ENCODE measurements at regions not wholly inside any gene's neighbourhood (a gene's known extent, or its start where the extent isn't known, plus 50 kb on each side); places are given as distances from the start of the nearest gene placed in this dataset.
"Not testable (repeated sequence)": the region's sequence is repeated elsewhere in the genome, so short reads cannot be mapped to it uniquely, and the experiment has no call there.

DNA sequence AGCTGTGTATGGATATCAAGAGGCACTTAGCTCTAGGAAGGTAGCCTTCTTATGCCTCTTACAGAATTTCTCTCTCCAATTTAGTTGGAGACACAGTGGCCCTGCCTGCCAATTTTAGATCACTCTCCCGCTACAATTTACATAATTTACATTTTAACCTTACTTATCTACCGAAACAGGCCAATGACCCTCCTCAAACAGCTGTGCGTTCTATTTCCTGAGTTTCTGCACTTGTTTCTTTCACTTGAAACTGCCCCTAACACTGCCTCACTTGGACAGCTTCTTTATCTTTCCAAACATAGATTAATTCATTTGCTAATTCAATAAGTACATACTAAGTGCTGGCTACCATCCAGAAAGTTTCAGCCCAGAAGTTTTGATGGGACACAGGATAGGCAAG is 52.9 kb upstream of the HDDC2 start:
- peak in 1 of 2 donors; percentile 30 for DNase-seq

DNA sequence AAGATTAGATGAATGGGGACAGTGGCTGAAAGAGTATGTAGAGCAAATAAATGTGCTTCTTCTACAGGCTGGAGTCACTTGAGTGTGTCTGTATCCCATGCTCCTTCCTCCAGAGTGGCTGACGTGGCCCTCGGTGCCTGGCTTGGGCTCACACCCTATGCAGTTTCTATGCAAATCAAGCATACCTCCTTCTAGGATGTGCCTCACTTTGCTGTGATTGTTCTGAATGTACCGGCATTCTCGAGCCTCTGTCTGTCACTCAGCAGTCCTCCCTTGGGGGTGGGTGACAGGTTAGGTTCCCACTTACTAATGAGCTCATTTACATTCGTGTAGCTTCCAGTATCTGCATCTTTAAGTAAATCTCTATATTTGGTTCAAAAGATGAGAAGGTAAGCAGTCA is 55.1 kb upstream of the HDDC2 start:
- no peak for DNase-seq

DNA sequence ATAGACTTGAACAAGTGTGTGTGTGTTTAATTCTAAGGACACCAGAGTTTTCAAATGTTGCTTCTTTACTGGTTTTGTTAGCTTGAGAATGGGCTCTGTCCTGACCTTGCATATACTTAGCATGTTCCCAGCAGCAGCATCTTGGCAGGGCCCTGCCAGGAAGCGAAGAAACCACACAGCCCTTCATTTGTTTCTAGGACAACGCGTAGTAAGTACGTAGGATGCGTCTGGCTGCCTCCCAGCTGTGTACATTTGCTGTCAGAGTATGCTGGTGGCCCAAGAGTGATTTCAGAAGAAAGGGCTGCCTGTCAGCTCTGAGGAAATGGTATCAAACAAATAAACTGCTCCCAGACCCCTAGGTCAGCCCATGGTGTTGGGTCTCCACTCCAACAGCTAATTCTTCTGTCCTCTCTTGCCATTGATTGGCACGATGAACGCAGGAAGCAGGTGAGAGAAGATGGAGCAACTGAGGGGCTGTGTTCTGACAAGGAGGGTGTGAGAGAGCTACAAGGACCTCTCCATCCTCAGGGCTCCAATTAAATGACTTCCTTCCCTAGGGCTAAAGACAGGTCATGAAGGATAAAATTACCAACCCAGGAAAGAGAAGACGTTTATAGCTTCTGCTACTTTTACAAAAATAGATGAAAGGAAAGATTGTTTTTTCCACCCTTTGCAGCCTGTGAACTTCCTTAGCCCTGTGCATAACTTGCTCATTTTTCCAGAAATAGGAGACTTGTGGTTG is 55.9 kb upstream of the HDDC2 start:
- DNase-seq = peak in 1 of 2 donors; percentile 83

DNA sequence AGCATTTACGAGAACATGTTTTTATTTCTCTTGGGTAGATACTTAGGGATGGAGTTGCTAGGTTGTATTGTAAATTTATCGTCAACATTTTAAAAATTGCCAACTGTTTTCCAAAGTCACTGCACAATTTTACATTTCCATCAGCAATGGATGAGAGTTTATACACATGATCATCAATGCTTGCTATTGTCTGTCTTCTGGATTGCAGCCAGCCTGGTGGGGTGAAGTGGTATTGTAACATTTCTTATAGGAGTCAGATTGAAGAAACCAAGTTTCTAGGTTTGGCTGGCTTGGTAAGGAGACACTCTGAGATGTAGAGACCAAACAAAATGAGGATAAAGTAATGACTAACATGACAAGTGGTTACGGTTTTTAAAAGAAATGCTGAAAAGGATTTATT is 57.1 kb upstream of the HDDC2 start:
- no peak for DNase-seq

DNA sequence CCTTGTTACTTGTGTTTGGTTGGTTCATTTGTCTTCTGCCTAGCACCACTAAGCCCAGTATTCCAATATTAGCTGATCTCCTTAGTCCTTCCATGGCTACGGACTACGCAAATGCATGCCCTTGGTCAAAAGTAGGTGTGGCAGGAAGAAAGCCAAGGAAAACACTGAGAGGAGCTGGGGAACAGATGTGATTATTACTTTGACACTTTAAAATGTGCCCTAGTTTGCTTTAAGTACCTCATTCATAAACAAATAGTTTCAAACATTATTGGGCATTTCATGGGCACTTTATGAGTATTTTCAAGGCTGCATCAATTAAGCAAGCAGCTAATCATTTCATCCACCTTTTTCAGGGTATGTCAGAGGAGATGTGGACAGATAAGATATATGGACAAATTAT is 60.1 kb upstream of the HDDC2 start:
- DNase-seq = no peak

DNA sequence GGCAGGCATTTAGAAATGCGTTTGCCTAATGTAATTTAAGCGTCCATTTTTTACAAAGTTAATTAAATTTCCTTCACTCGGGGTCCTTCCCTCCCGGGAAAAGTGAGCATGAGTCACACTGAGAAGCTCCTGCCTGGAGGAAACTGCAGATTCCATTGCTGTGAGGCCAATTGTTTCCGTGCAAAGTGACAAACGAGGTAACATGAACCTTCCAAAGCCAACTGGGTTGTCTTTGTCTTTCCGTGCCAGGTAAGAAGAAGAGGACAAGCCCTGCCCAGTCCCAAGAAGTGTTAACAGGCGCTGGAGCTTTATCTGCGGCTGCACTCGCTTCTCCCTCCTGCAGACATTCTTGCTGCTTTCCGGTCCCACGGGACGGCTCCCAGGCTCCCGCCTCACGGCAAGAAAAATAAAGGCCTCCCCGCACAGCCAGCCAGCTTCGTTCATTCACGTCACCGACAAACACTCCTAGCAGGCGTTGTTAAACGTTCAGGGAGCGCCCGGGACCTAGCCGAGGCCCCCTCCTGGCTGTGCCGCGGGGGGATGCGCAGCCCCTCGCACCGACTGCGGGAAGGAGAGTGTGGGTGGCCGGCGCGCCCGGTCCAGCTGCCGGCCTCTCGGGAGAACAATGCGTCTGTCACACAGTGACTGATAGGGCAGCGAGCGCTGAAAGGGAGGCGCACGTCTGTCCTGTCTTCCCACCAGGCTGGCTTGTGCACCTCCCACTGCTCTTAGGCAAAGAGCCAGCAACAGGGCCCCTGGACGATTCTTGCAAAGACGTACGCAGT is 61.5 kb upstream of the HDDC2 start:
- DNase-seq = peak in 1 of 2 donors; percentile 49

DNA sequence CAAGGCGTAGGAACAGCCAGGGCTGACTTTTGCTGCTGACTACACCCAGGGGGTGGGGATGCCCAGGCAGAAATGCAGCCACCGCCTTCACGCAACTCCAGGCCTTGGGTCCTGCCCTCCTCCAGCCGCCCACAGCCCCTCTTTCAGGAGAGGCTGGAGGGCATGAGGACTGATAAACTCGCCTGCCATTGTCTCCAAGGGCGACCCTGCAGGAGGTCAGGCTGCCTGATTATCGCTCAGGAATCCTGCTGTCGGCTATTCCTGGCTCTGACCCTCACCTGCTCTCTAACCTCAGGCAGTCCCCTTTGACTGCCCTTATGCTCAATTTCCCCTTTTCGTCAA is 62.0 kb upstream of the HDDC2 start:
- no peak for DNase-seq

DNA sequence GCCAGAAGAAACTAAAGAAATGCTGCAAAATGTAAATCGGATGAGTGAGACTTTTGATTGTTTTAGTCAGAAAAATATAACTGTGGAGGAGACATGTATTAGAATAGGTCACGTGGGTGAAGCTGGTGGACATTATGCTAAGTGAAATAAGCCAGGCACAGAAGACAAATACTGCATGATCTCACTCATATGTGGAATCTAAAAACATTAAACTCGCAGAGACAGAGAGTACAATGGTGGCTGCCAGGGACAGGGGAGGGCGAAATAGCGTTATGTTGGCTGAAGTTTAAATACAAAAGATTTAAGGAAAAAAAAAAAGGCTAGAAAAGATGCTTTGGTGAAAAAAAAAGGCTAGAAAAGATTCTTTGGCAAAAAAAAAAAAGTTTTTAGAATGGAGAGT is 63.5 kb upstream of the HDDC2 start:
- no peak for DNase-seq

DNA sequence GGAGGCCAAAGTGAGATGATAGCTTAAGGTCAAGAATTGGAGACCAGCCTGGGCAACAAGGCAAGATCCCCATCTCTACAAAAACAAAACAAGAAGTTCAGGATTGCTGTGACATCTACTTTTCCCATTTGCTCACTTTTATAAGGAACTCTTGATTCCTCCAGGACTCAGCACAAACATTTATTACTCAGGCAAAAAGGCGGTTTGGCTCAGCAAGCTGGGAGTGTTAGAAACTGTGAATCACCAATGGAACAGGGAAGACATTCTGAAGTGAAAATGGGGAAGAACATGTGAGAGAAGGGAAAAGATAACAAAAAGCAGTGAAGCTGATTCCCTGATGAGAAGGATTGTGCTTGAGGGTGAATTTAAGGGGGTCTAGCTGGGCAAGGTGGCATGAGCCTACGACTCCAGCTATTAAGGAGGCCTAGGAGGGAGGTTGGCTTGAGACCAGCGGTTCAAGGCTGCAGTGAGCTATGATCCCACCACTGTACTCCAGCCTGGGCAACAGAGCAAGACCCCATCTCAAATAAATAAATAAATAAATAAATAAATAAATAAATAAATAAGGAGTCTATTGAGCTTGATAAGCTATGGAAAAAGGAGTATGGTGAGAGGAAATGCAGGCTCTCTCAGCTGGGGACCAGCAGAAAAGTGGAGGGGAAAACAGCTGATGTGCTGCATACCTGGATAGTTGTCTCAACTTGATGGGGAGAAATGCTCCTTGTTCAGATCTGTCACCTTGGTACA is 65.4 kb upstream of the HDDC2 start:
- no peak for DNase-seq

DNA sequence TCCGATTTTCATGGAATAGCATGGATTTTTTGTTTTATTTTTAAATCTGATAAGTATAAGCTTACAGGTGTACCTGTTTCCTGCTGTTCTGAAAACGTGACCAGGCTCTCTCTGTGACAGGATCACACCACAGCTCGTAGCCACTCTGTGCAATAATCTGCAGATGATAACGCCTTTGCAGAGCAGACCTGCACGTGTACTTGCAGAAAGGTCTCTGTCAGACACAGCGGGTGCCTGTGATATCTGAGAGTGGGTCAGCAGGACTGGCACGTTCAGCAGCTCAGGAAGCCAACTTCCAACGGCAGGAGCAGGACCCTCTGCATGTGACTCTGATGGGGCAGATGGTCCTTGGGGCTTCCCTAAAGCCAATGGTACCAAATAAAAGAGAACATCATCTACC is 68.6 kb upstream of the HDDC2 start:
- DNase-seq = no peak

DNA sequence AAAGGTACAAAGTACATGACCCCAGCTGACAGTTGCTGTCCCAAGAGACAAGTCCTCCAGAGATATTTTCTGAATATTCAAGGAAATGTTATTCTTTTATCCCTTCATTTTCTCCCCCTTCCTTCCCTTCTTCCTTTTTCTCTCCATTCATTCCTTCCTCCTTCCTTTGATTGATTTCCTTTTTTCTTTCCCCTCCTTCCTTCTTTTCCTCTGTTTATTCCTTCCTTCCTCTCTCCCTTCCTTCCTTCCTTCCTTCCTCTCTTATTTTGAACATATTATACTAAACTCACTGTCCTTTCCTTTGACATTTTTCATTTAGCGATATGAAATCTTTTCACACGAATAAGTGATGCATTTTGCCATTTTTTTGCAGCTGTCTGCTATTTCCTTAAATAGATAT is 73.2 kb upstream of the HDDC2 start:
- DNase-seq = no peak

DNA sequence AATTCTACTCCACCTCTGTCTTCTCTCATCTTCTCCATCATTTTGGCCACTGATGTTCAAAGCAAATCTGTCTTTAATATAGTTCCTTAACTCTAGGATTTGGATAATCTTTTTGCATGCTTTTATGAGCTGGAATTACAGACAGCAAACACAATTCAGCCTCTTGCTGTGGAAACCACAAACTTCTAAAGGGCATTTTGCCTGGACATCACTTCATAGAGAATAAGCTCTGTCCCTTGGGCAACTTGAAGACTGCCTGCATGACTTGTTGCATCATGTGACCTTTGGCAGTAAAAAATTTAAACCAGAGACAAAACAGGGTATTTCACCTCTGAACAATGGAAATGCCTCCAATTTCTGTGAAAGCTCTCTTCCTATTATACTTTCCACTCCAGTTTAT is 74.1 kb upstream of the HDDC2 start:
- DNase-seq = no peak

DNA sequence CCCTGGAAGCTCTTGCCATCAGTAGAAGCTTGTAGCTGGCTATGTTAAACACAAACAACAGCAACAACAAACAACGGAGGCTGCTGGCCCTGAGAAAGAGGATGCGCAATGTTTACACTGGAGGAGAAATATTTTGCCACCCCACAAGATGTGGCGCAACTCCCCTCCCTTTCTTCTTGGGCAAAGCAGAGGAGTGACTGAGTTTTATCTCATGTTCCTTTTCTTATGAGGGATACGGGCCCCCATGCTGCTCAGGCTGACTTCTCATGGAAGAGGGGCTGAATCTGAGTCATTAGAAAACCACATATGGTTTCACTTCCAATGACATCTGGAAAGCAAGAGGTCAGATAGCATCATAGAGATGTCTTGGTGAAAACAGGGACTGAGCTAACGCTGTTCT is 75.9 kb upstream of the HDDC2 start:
- DNase-seq = peak in 1 of 2 donors; percentile 85

DNA sequence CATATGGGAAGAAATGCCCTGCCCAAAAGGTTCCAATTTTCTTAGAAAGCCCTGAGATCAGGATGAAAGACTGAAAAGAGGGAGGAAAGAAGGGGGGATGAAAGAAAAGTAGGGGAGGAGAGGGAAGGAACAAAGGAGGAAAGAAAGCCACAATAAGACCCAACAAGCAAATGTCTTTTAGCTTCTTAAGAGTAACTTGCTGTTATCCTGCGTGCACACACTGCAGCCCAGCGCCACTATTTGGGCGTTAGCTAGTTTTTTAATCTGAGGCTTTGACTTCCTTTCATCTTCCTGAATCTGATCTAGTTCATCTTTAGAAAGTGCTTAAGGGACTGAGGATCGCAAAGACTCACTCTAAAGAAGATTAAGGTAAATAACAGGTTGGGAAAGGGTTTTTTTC is 77.4 kb upstream of the HDDC2 start:
- peak in 1 of 2 donors; percentile 32 for DNase-seq

DNA sequence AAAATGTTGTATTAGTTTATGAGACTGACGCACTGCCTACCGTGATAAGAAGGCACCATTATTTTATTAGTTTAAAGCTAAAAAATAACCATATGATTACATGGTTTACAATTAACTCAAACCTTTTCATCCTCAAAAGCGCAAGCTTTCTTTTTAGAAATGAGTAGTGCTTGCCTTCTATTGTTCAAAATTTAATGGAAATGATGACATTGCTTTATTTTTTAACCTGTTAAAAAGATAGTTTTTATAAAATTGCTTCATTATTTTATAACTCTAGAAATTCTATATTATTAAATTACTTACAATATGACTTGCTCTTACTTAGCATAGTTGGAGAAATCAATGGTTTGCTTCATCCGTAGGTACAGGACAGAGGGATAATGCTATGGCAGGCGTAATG is 78.7 kb upstream of the HDDC2 start:
- DNase-seq = no peak

DNA sequence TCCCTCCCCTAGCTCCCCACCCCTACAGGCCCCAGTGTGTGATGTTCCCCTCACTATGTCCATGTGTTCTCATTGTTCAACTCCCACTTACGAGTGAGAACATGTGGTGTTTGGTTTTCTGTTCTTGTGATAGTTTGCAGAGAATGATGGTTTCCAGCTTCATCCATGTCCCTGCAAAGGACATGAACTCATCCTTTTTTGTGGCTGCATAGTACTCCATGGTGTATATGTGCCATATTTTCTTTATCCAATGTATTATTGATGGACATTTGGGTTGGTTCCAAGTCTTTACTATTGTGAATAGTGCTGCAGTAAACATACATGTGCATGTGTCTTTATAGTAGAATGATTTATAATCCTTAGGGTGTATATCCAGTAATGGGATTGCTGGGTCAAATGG is 84.6 kb upstream of the HDDC2 start:
- not testable (repeated sequence) for DNase-seq

DNA sequence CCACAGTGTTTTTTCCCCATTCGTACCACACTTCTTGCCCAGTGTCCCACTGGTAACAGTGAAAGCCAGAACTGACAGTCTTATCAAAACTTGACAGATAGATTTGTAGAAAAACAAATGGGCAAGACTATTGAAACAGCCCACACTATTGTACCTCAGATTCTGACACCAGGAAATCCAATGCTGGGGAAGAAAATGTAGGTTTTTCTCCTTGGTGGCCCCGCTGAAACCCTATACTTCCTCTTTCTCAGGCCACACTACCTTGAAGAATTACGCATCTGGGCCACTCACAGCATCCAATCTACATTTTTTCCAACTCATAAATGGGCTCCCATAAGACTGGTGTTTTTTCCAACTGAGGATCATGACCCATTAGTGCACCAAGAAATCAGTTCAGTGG is 90.9 kb upstream of the HDDC2 start:
- no peak for DNase-seq

DNA sequence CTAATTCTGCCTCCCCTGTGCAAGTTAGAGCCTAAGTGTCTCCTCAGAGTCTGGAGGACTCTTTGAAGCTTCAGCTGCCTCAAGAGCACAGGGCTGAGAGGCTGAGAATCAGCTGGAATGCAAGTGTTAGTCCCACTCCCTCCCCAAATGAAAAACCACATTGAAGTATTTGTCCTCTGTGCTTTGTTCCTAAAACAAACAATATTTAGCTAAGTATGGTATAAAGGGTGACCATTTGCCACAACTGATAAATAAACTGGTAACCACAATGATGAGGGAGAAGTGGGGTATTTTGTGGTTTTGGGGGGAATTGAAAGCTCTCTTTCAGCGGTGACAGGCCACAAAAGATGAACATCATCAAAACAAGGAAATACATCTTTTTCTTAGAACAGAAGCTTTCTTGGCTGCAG is 91.7 kb upstream of the HDDC2 start:
- peak in 1 of 2 donors; percentile 12 for DNase-seq

DNA sequence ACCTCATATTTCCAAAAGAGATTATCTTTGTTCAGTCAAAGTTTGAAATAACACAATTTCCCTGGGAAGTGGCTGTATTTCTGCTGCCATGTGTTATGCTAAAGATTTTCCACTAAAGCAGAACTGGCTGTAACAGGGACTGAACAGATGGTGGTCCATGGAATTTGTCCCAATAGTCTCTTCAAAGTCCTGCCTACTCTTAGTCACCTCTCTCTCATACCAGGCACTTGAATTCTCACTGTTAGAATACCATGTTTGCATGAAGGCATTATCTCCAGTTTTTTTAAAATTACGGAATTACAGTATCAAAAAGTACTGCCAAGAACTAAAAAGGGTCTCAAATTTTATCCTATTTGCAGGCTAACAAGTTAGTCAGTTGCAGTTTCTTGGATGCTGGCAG is 105.0 kb upstream of the HDDC2 start:
- DNase-seq = no peak

DNA sequence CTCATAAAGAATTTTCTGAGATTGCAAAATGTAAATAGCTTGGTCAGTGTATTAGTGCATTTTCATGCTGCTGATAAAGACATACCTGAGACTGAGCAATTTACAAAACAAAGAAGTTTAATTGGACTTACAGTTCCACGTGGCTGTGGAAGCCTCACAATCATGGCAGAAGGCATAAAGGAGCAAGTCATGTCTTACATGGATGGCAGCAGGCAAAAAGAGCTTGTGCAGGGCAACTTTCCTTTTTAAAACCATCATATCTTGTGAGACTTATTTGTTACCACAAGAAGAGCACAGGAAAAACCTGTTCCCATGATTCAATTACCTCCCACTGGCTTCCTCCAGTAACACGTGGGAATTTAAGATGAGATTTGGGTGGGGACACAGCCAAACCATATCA is 112.7 kb upstream of the HDDC2 start:
- DNase-seq = no peak

DNA sequence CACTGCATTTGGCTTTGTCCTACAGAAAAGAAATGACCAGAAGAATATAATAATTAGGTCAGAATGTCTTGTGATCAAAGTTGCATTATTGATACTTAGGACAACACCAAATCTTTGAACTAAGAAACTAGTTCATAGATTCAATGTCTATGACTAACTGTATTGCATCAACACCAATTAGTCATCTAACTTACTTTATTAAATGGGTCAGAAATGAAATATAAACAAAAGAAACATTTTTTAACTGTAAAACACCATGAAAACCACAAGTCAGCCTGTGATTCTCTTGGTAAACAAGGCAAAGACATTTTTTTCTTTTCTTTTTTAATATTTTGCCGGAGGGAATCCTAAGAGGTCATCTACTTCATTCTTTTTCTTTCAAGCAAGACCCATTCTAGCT is 114.1 kb upstream of the HDDC2 start:
- no peak for DNase-seq

DNA sequence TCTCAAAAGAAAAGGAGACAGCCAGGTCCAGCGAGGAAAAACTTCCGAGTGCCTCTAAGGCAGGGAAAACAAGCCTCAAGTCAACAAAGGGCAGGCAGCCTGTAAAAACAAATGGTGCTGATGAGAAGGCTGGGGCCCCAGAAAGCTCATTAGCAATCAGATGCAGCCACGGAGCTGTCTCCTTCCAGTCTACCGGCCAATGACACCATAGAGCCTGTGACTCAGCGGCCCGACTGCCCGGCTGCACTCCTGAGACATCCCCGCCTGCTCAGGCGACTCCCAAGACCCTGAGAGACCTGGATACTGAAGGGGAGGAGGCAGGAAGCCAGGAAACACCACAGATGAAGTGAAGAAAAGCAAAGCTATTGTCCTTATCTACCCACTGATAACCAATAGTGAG is 120.1 kb upstream of the HDDC2 start:
- DNase-seq = no peak

DNA sequence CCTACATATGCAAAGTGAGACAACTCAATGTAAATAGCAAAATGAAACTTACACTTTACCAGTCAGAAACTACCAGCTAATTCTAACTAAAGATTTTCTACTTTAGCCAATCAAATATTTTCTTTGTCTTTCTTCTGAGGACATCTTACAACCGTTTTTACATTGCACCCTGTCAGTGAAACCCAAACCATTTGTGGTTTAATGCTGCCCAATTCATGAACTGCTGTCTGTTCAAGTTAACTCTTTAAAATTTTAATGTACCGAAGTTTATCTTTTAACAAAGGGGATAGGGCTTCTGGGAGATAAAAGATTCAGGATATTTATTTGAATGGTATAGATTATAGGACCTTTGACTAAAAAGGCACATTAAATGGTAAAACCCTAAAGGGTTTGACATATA is 121.3 kb upstream of the HDDC2 start:
- no peak for DNase-seq

DNA sequence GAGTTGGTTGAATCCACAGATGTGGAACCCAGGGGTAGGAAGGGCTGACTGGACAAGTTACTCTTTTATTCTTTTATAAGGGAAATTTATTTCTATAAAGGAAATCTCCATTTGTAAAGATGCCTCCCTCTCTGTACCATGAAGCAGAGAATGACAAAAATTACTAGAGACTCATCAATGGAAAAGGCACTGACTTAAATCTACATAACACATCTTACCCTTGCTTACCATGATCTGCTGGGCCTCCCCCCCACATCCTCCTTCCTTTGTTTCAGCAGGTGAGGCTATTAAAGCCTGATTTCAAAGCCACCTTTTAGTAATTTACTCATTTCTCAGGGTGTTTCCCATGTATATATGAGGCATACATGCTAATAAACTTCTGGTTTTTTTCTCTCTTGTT is 130.2 kb upstream of the HDDC2 start:
- no peak for DNase-seq

All from bone marrow (tissue), 2 donors.